Suprapubic skin (tissue), 4 donors: ENCODE measurements at regions not wholly inside any gene's neighbourhood (a gene's known extent, or its start where the extent isn't known, plus 50 kb on each side); places are given as distances from the start of the nearest gene placed in this dataset.

Experiments
- CTCF ChIP-seq, 2 donors: fragments of 200-600 bp in 1 of 2; fragments of 450-650 bp in 1 of 2; sonication (generic) in 1 of 2; IDR thresholded peaks; one replicate each; pipeline ENCODE4 v1.5.1; 2016 to 2019; ENCODE audit warnings: antibody characterized with exemption in 2 of 2, mild to moderate bottlenecking in 1 of 2, moderate library complexity in 1 of 2
- EP300 ChIP-seq: sonication (generic); formaldehyde crosslinking; IDR thresholded peaks from one replicate; pipeline ENCODE4 v1.6.1; 2017; ENCODE audit warnings: antibody characterized with exemption
- POLR2A ChIP-seq, 2 donors: fragments of 450-650 bp; IDR thresholded peaks; one replicate each; pipeline ENCODE4 v1.6.1; 2017; ENCODE audit warnings: antibody characterized with exemption in 2 of 2, mild to moderate bottlenecking in 2 of 2, moderate library complexity in 2 of 2
- POLR2AphosphoS5 ChIP-seq, 3 donors: sonication (generic); formaldehyde crosslinking; IDR thresholded peaks; one replicate each; pipeline ENCODE4 v1.6.1; 2017; ENCODE audit warnings: antibody characterized with exemption in 3 of 3

GRCh38 chr4:1524761-1525160 is 118.5 kb upstream of the NKX1-1 start:
- no peak for TF ChIP-seq POLR2A (IDR thresholded peaks at IDR 0.05)
- TF ChIP-seq CTCF (IDR thresholded peaks at IDR 0.05), result no peak
- TF ChIP-seq EP300, result no peak
- TF ChIP-seq POLR2AphosphoS5 (IDR thresholded peaks at IDR 0.05), result no peak
